ENCODE measurements at regions not wholly inside any gene's neighbourhood (a gene's known extent, or its start where the extent isn't known, plus 50 kb on each side); places are given as distances from the start of the nearest gene placed in this dataset.

GRCh38 chr20:61139031-61139430 lies 113.0 kb upstream of the CDH4 start:
- H3K4me1 Mint-ChIP-seq = peaks cover 54% of the 10 kb centered on the region
- peaks cover 31% of the 10 kb centered on the region for H3K27me3 ChIP-seq
- H3K27ac Mint-ChIP-seq = peak overlapping the region; percentile 16
- peak overlapping the region; percentile 29 for H3K4me2 ChIP-seq
- no peaks in the 10 kb centered on the region for H3K79me2 ChIP-seq (ENCODE audit: low read depth)
- H3K27ac ChIP-seq = no peak overlapping the region
- H3K4me3 Mint-ChIP-seq = no peak overlapping the region
- peaks cover 12% of the 10 kb centered on the region for H3K27me3 Mint-ChIP-seq (ENCODE audit: insufficient read depth, low read depth)
- H3F3A ChIP-seq (ENCODE audit: low read depth) = peaks cover 26% of the 10 kb centered on the region
- H3K4me1 ChIP-seq = peaks cover 47% of the 10 kb centered on the region
- peaks cover 5% of the 10 kb centered on the region for H4K20me1 ChIP-seq (ENCODE audit: low read depth)
- no peaks in the 10 kb centered on the region for H3K9me3 ChIP-seq (ENCODE audit: low read depth)
- H3K9me3 Mint-ChIP-seq = no peaks in the 10 kb centered on the region
- H3K4me3 ChIP-seq = no peak overlapping the region
- H3K9ac ChIP-seq = no peak overlapping the region
- TF ChIP-seq, protein P1, sequence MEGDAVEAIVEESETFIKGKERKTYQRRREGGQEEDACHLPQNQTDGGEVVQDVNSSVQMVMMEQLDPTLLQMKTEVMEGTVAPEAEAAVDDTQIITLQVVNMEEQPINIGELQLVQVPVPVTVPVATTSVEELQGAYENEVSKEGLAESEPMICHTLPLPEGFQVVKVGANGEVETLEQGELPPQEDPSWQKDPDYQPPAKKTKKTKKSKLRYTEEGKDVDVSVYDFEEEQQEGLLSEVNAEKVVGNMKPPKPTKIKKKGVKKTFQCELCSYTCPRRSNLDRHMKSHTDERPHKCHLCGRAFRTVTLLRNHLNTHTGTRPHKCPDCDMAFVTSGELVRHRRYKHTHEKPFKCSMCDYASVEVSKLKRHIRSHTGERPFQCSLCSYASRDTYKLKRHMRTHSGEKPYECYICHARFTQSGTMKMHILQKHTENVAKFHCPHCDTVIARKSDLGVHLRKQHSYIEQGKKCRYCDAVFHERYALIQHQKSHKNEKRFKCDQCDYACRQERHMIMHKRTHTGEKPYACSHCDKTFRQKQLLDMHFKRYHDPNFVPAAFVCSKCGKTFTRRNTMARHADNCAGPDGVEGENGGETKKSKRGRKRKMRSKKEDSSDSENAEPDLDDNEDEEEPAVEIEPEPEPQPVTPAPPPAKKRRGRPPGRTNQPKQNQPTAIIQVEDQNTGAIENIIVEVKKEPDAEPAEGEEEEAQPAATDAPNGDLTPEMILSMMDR (IDR thresholded peaks at IDR 0.05) = no peak
- TF ChIP-seq EZH2phosphoT487 (IDR thresholded peaks at IDR 0.05) = no peak
- TF ChIP-seq EZH2 (IDR thresholded peaks at IDR 0.05) = no peak
- H3K36me3 Mint-ChIP-seq = no peaks in the 10 kb centered on the region
- no peak for DNase-seq (ENCODE audit: low spot score)
- H2AFZ ChIP-seq (replicated peaks) = no peak overlapping the region
- no peaks in the 10 kb centered on the region for H3K36me3 ChIP-seq

- H3K9me3 Mint-ChIP-seq = peaks cover 6% of the 10 kb centered on the region
- DNase-seq (ENCODE audit: low spot score) = no peak
- H3K36me3 Mint-ChIP-seq = no peaks in the 10 kb centered on the region
- Histone ChIP-seq H2AFZ (replicated peaks) (no peak overlapping the region), H4K20me1 (ENCODE audit: low read depth) (peaks cover 5% of the 10 kb centered on the region), H3K79me2 (ENCODE audit: low read depth) (no peaks in the 10 kb centered on the region), H3K36me3 (no peaks in the 10 kb centered on the region), H3F3A (ENCODE audit: low read depth) (peaks cover 16% of the 10 kb centered on the region), H3K4me2 (no peak overlapping the region), H3K9ac (no peak overlapping the region), H3K9me3 (ENCODE audit: low read depth) (no peaks in the 10 kb centered on the region), H3K4me1 (peaks cover 32% of the 10 kb centered on the region), H3K27ac (no peak overlapping the region), H3K4me3 (no peak overlapping the region), H3K27me3 (peaks cover 46% of the 10 kb centered on the region)
- peaks cover 38% of the 10 kb centered on the region for H3K4me1 Mint-ChIP-seq
- no peak overlapping the region for H3K27ac Mint-ChIP-seq
- TF ChIP-seq EZH2phosphoT487 (IDR thresholded peaks at IDR 0.05) (no peak), EZH2 (IDR thresholded peaks at IDR 0.05) (no peak)
- TF ChIP-seq, protein P1 (IDR thresholded peaks at IDR 0.05) = no peak
- peaks cover 9% of the 10 kb centered on the region for H3K27me3 Mint-ChIP-seq (ENCODE audit: insufficient read depth, low read depth)
- H3K4me3 Mint-ChIP-seq = no peak overlapping the region
These were observed 111.5 kb upstream of the CDH4 start for GRCh38 chr20:61140576-61140975.

GRCh38 chr20:61146023-61146422 lies 106.0 kb upstream of the CDH4 start:
- Histone ChIP-seq H3K4me1 (peaks cover 14% of the 10 kb centered on the region), H3F3A (ENCODE audit: low read depth) (no peaks in the 10 kb centered on the region), H3K4me3 (no peak overlapping the region), H3K36me3 (no peaks in the 10 kb centered on the region), H3K27ac (no peak overlapping the region), H2AFZ (replicated peaks) (no peak overlapping the region), H4K20me1 (ENCODE audit: low read depth) (no peaks in the 10 kb centered on the region), H3K4me2 (no peak overlapping the region), H3K79me2 (ENCODE audit: low read depth) (no peaks in the 10 kb centered on the region), H3K9me3 (ENCODE audit: low read depth) (no peaks in the 10 kb centered on the region), H3K27me3 (peaks cover 59% of the 10 kb centered on the region), H3K9ac (no peak overlapping the region)
- peaks cover 9% of the 10 kb centered on the region for H3K4me1 Mint-ChIP-seq
- peaks cover 7% of the 10 kb centered on the region for H3K27me3 Mint-ChIP-seq (ENCODE audit: insufficient read depth, low read depth)
- no peaks in the 10 kb centered on the region for H3K36me3 Mint-ChIP-seq
- peak overlapping the region; percentile 35 for H3K27ac Mint-ChIP-seq
- H3K4me3 Mint-ChIP-seq = no peak overlapping the region
- TF ChIP-seq, protein P1 (IDR thresholded peaks at IDR 0.05) = no peak
- TF ChIP-seq EZH2phosphoT487 (IDR thresholded peaks at IDR 0.05) = no peak
- no peak for TF ChIP-seq EZH2 (IDR thresholded peaks at IDR 0.05)
- no peak for DNase-seq (ENCODE audit: low spot score)
- peaks cover 6% of the 10 kb centered on the region for H3K9me3 Mint-ChIP-seq
